OCI-LY3 (cell line): ENCODE measurements at regions not wholly inside any gene's neighbourhood (a gene's known extent, or its start where the extent isn't known, plus 50 kb on each side); places are given as distances from the start of the nearest gene placed in this dataset.

Source experiments
- H2AFZ ChIP-seq: fragments of 200-600, 300-600 bp; shearing (Covaris generic); 2 replicates; pipeline ENCODE4 v1.6.0; 2014; ENCODE audit warnings: antibody characterized with exemption, low read depth, low read length
- H3K27ac ChIP-seq: fragments of 200-600, 300-600 bp; sonication (generic); 2 replicates; pipeline ENCODE4 v1.5.1; 2014; ENCODE audit warnings: mild to moderate bottlenecking, low read length, moderate library complexity, mixed read lengths
- H3K27me3 ChIP-seq: fragments of 200-600, 300-600 bp; sonication (generic); 2 replicates; pipeline ENCODE4 v1.6.1; 2014; ENCODE audit warnings: low read depth, low read length, mixed read lengths
- H3K36me3 ChIP-seq: fragments of 200-600, 300-600 bp; sonication (generic); replicated peaks from 2 replicates; pipeline ENCODE3; 2014; ENCODE audit warnings: low read depth, low read length, mixed read lengths
- H3K4me1 ChIP-seq: fragments of 300-600, 200-600 bp; sonication (generic); 2 replicates; pipeline ENCODE4 v1.6.1; 2014; ENCODE audit warnings: low read length, mixed read lengths
- H3K4me2 ChIP-seq: fragments of 200-600, 300-600 bp; sonication (generic); 2 replicates; pipeline ENCODE4 v1.6.1; 2014; ENCODE audit warnings: low read length, mixed read lengths
- H3K4me3 ChIP-seq: fragments of 300-600, 200-600 bp; sonication (generic); 2 replicates; pipeline ENCODE4 v1.5.1; 2014; ENCODE audit warnings: antibody characterized with exemption, mild to moderate bottlenecking, low read length, moderate library complexity
- H3K79me2 ChIP-seq: fragments of 300-600, 200-600 bp; shearing (Covaris generic); 2 replicates; pipeline ENCODE4 v1.6.1; 2014; ENCODE audit warnings: mild to moderate bottlenecking, low read length, mixed read lengths
- H3K9ac ChIP-seq: fragments of 300-600, 200-600 bp; shearing (Covaris generic); 2 replicates; pipeline ENCODE4 v1.6.0; 2014; ENCODE audit warnings: mild to moderate bottlenecking, low read length, moderate library complexity
- H3K9me3 ChIP-seq: fragments of 200-600, 300-600 bp; shearing (Covaris generic); 2 replicates; pipeline ENCODE4 v1.6.1; 2014; ENCODE audit warnings: low read length, mixed read lengths; ENCODE audit not compliant: insufficient read depth
- H4K20me1 ChIP-seq: fragments of 200-600, 300-600 bp; sonication (generic); 2 replicates; pipeline ENCODE4 v1.6.1; 2016; ENCODE audit warnings: low read length, mixed read lengths; ENCODE audit not compliant: insufficient read depth
- CTCF ChIP-seq: fragments of 200-600, 300-600 bp; sonication (generic); IDR thresholded peaks from 2 replicates; pipeline ENCODE4 v1.5.1; 2014; ENCODE audit warnings: antibody characterized with exemption, low read length, low read depth
- EZH2phosphoT487 ChIP-seq: fragments of 200-600 bp; shearing (Covaris generic); IDR thresholded peaks from 2 replicates; pipeline ENCODE4 v1.6.1; 2018; ENCODE audit warnings: antibody characterized with exemption, mixed run types, low read depth

GRCh38 chr5:7039074-7039473 is 325.8 kb downstream of the TENT4A start:
- no peaks in the 10 kb centered on the region for H3K36me3 ChIP-seq
- H3K27ac ChIP-seq = no peak overlapping the region
- TF ChIP-seq CTCF (no peak), EZH2phosphoT487 (no peak)

GRCh38 chr5:7040111-7040510 is 326.9 kb downstream of the TENT4A start:
- TF ChIP-seq EZH2phosphoT487 (no peak), CTCF (no peak)
- Histone ChIP-seq H3K9me3 (no peaks in the 10 kb centered on the region), H3K79me2 (no peaks in the 10 kb centered on the region), H3K27me3 (no peaks in the 10 kb centered on the region), H2AFZ (no peak overlapping the region), H3K4me3 (no peak overlapping the region), H3K36me3 (no peaks in the 10 kb centered on the region), H3K4me1 (no peaks in the 10 kb centered on the region), H3K4me2 (no peak overlapping the region), H3K27ac (no peak overlapping the region), H4K20me1 (no peaks in the 10 kb centered on the region), H3K9ac (no peak overlapping the region)

More at GRCh38 chr5:7039074-7039473, 325.8 kb downstream of the TENT4A start:
- Histone ChIP-seq H3K4me3 (no peak overlapping the region), H4K20me1 (no peaks in the 10 kb centered on the region), H2AFZ (no peak overlapping the region), H3K4me1 (no peaks in the 10 kb centered on the region), H3K9ac (no peak overlapping the region), H3K27me3 (no peaks in the 10 kb centered on the region), H3K4me2 (no peak overlapping the region), H3K9me3 (no peaks in the 10 kb centered on the region), H3K79me2 (no peaks in the 10 kb centered on the region)

GRCh38 chr5:7043797-7044196 is 330.6 kb downstream of the TENT4A start:
- no peak overlapping the region for H3K9ac ChIP-seq
- no peaks in the 10 kb centered on the region for H3K9me3 ChIP-seq
- no peaks in the 10 kb centered on the region for H3K27me3 ChIP-seq
- no peak overlapping the region for H2AFZ ChIP-seq
- H3K4me3 ChIP-seq = no peak overlapping the region
- H3K27ac ChIP-seq = no peak overlapping the region
- no peaks in the 10 kb centered on the region for H3K79me2 ChIP-seq
- TF ChIP-seq CTCF (no peak), EZH2phosphoT487 (no peak)
- no peaks in the 10 kb centered on the region for H3K36me3 ChIP-seq
- no peaks in the 10 kb centered on the region for H3K4me1 ChIP-seq
- H3K4me2 ChIP-seq = no peak overlapping the region
- H4K20me1 ChIP-seq = no peaks in the 10 kb centered on the region

- Histone ChIP-seq H4K20me1 (no peaks in the 10 kb centered on the region), H3K36me3 (no peaks in the 10 kb centered on the region), H3K4me2 (no peak overlapping the region), H3K9ac (no peak overlapping the region), H3K4me3 (no peak overlapping the region), H2AFZ (no peak overlapping the region), H3K79me2 (no peaks in the 10 kb centered on the region), H3K27me3 (no peaks in the 10 kb centered on the region), H3K27ac (no peak overlapping the region), H3K4me1 (no peaks in the 10 kb centered on the region), H3K9me3 (no peaks in the 10 kb centered on the region)
- TF ChIP-seq CTCF = no peak
These were observed 334.5 kb downstream of the TENT4A start for GRCh38 chr5:7047511-7048261.
